SU-DHL-6 (cell line): ENCODE measurements at regions not wholly inside any gene's neighbourhood (a gene's known extent, or its start where the extent isn't known, plus 50 kb on each side); places are given as distances from the start of the nearest gene placed in this dataset.

ENCODE experiments used
- CTCF ChIP-seq: fragments of 200-600 bp; sonication (generic); IDR thresholded peaks from one replicate; pipeline ENCODE4 v1.5.1; 2017; ENCODE audit warnings: antibody characterized with exemption, mild to moderate bottlenecking, low read length, moderate library complexity; ENCODE audit not compliant: insufficient read depth, poor library complexity, severe bottlenecking
- EZH2phosphoT487 ChIP-seq: fragments of 200-600 bp; sonication (generic), shearing (Covaris generic); conservative IDR thresholded peaks from 2 replicates; pipeline ENCODE4 v1.6.1; 2018; ENCODE audit warnings: mild to moderate bottlenecking, antibody characterized with exemption, low read length, moderate library complexity, mixed read lengths

GRCh38 chr2:147420517-147420916 is 424.3 kb upstream of the ACVR2A start:
- TF ChIP-seq CTCF (no peak), EZH2phosphoT487 (no peak)
